Suprapubic skin (tissue), 4 donors: ENCODE measurements at regions not wholly inside any gene's neighbourhood (a gene's known extent, or its start where the extent isn't known, plus 50 kb on each side); places are given as distances from the start of the nearest gene placed in this dataset.

Source experiments
- DNase-seq, 2 donors: peaks; one replicate each; pipeline ENCODE4 v3.0.0-alpha.2; 2019; ENCODE audit warnings: low spot score in 2 of 2
- H3K27ac ChIP-seq: fragments of 200-600 bp; sonication (generic); one replicate; pipeline ENCODE4 v1.5.1; 2019
- H3K27me3 ChIP-seq: fragments of 200-600 bp; sonication (generic); one replicate; pipeline ENCODE4 v1.5.1; 2019
- H3K36me3 ChIP-seq: fragments of 200-600 bp; sonication (generic); one replicate; pipeline ENCODE4 v1.5.1; 2019
- H3K4me1 ChIP-seq: fragments of 200-600 bp; sonication (generic); one replicate; pipeline ENCODE4 v1.5.1; 2019
- H3K4me3 ChIP-seq: fragments of 200-600 bp; sonication (generic); one replicate; pipeline ENCODE4 v1.5.1; 2019; ENCODE audit warnings: mild to moderate bottlenecking
- H3K9me3 ChIP-seq: fragments of 200-600 bp; sonication (generic); one replicate; pipeline ENCODE4 v1.5.1; 2019
- CTCF ChIP-seq, 2 donors: fragments of 200-600 bp in 1 of 2; fragments of 450-650 bp in 1 of 2; sonication (generic) in 1 of 2; IDR thresholded peaks; one replicate each; pipeline ENCODE4 v1.5.1; 2016 to 2019; ENCODE audit warnings: antibody characterized with exemption in 2 of 2, mild to moderate bottlenecking in 1 of 2, moderate library complexity in 1 of 2
- EP300 ChIP-seq: sonication (generic); formaldehyde crosslinking; IDR thresholded peaks from one replicate; pipeline ENCODE4 v1.6.1; 2017; ENCODE audit warnings: antibody characterized with exemption
- POLR2A ChIP-seq, 2 donors: fragments of 450-650 bp; IDR thresholded peaks; one replicate each; pipeline ENCODE4 v1.6.1; 2017; ENCODE audit warnings: antibody characterized with exemption in 2 of 2, mild to moderate bottlenecking in 2 of 2, moderate library complexity in 2 of 2
- POLR2AphosphoS5 ChIP-seq, 3 donors: sonication (generic); formaldehyde crosslinking; IDR thresholded peaks; one replicate each; pipeline ENCODE4 v1.6.1; 2017; ENCODE audit warnings: antibody characterized with exemption in 3 of 3
- WGBS: methylation state at CpG from one replicate; pipeline ENCODE4 v1.1.5; 2018; 5-methylcytosine and 5-hydroxymethylcytosine counted together

- no peak overlapping the region for H3K27ac ChIP-seq
- 89% methylated on average over 3 of the region's 3 CpGs for WGBS
- no peaks in the 10 kb centered on the region for H3K27me3 ChIP-seq
- DNase-seq: no peak
- H3K9me3 ChIP-seq: no peaks in the 10 kb centered on the region
- no peaks in the 10 kb centered on the region for H3K4me1 ChIP-seq
- H3K36me3 ChIP-seq: no peaks in the 10 kb centered on the region
- no peak for TF ChIP-seq CTCF (IDR thresholded peaks at IDR 0.05)
- TF ChIP-seq POLR2A (IDR thresholded peaks at IDR 0.05): no peak
- TF ChIP-seq EP300: no peak
- no peak for TF ChIP-seq POLR2AphosphoS5 (IDR thresholded peaks at IDR 0.05)
- no peak overlapping the region for H3K4me3 ChIP-seq
Measured at GRCh38 chr1:222064388-222065211, 322.7 kb upstream of the DUSP10 start.

- Histone ChIP-seq H3K4me3 (no peak overlapping the region), H3K27me3 (no peaks in the 10 kb centered on the region), H3K9me3 (no peaks in the 10 kb centered on the region), H3K4me1 (no peaks in the 10 kb centered on the region), H3K36me3 (no peaks in the 10 kb centered on the region), H3K27ac (no peak overlapping the region)
- TF ChIP-seq POLR2A (IDR thresholded peaks at IDR 0.05): no peak
- TF ChIP-seq CTCF (IDR thresholded peaks at IDR 0.05): no peak
- TF ChIP-seq POLR2AphosphoS5 (IDR thresholded peaks at IDR 0.05): no peak
- no peak for TF ChIP-seq EP300
- no peak for DNase-seq
Measured at GRCh38 chr1:222062640-222063039, 320.8 kb upstream of the DUSP10 start.

- no peak overlapping the region for H3K4me3 ChIP-seq
- no peaks in the 10 kb centered on the region for H3K36me3 ChIP-seq
- 85% methylated on average over 3 of the region's 3 CpGs for WGBS
- no peak for TF ChIP-seq POLR2A (IDR thresholded peaks at IDR 0.05)
- TF ChIP-seq POLR2AphosphoS5 (IDR thresholded peaks at IDR 0.05): no peak
- TF ChIP-seq EP300: no peak
- no peak for TF ChIP-seq CTCF (IDR thresholded peaks at IDR 0.05)
- H3K27ac ChIP-seq: no peak overlapping the region
- H3K27me3 ChIP-seq: no peaks in the 10 kb centered on the region
- DNase-seq: no peak
- no peaks in the 10 kb centered on the region for H3K4me1 ChIP-seq
- no peaks in the 10 kb centered on the region for H3K9me3 ChIP-seq
Measured at GRCh38 chr1:222061711-222062359, 319.9 kb upstream of the DUSP10 start.

- no peak for TF ChIP-seq POLR2AphosphoS5 (IDR thresholded peaks at IDR 0.05)
- no peak for TF ChIP-seq CTCF (IDR thresholded peaks at IDR 0.05)
- no peak for TF ChIP-seq POLR2A (IDR thresholded peaks at IDR 0.05)
- TF ChIP-seq EP300: no peak
- H3K27me3 ChIP-seq: no peaks in the 10 kb centered on the region
- WGBS: 66% methylated on average over 3 of the region's 3 CpGs
- H3K4me3 ChIP-seq: no peak overlapping the region
- H3K27ac ChIP-seq: no peak overlapping the region
- H3K4me1 ChIP-seq: no peaks in the 10 kb centered on the region
- H3K9me3 ChIP-seq: no peaks in the 10 kb centered on the region
- no peaks in the 10 kb centered on the region for H3K36me3 ChIP-seq
- DNase-seq: no peak
Measured at GRCh38 chr1:222060210-222060916, 318.5 kb upstream of the DUSP10 start.

- no peaks in the 10 kb centered on the region for H3K9me3 ChIP-seq
- H3K36me3 ChIP-seq: no peaks in the 10 kb centered on the region
- WGBS: 95% methylated on average over 2 of the region's 2 CpGs
- TF ChIP-seq CTCF (IDR thresholded peaks at IDR 0.05) (no peak), POLR2A (IDR thresholded peaks at IDR 0.05) (no peak), POLR2AphosphoS5 (IDR thresholded peaks at IDR 0.05) (no peak), EP300 (no peak)
- H3K27ac ChIP-seq: no peak overlapping the region
- H3K4me3 ChIP-seq: no peak overlapping the region
- no peaks in the 10 kb centered on the region for H3K27me3 ChIP-seq
- H3K4me1 ChIP-seq: no peaks in the 10 kb centered on the region
- DNase-seq: no peak
Measured at GRCh38 chr1:222058249-222058648, 316.4 kb upstream of the DUSP10 start.
